ENCODE measurements at regions not wholly inside any gene's neighbourhood (a gene's known extent, or its start where the extent isn't known, plus 50 kb on each side); places are given as distances from the start of the nearest gene placed in this dataset.
"Not testable (repeated sequence)": the region's sequence is repeated elsewhere in the genome, so short reads cannot be mapped to it uniquely, and the experiment has no call there.

GRCh38 chr5:152159894-152160293, 235.2 kb upstream of the GLRA1 start:
- TF ChIP-seq POLR2AphosphoS5 (IDR thresholded peaks at IDR 0.05; ENCODE audit: low read depth, low read length); CTCF (IDR thresholded peaks at IDR 0.05 in 2 of 3, conservative IDR thresholded peaks at IDR 0.05 in 1 of 3; ENCODE audit: borderline replicate concordance in 1 of 3, insufficient read depth in 1 of 3, low read depth in 2 of 3, low read length in 2 of 3): not testable (repeated sequence)

Measured in HCT116 (cell line).